ENCODE measurements at regions not wholly inside any gene's neighbourhood (a gene's known extent, or its start where the extent isn't known, plus 50 kb on each side); places are given as distances from the start of the nearest gene placed in this dataset.

GRCh38 chr15:83379579-83379959 lies 67.6 kb upstream of the SH3GL3 start:
- no peak for TF ChIP-seq EZH2 (IDR thresholded peaks at IDR 0.05; ENCODE audit: low read length, missing control alignments)
- no peak for TF ChIP-seq CTCF (conservative IDR thresholded peaks at IDR 0.05 in 1 of 2, IDR thresholded peaks at IDR 0.05 in 1 of 2; ENCODE audit: low read depth in 1 of 2, low read length in 2 of 2)

Measured in fibroblast of lung (primary cell).